ENCODE measurements at regions not wholly inside any gene's neighbourhood (a gene's known extent, or its start where the extent isn't known, plus 50 kb on each side); places are given as distances from the start of the nearest gene placed in this dataset.

- DNase-seq (no peak), ATAC-seq (no peak)
- intact Hi-C loops (cut with DNase I) = no loop called here
- Histone ChIP-seq H3K36me3 (ENCODE audit: insufficient read depth in 1 of 2, low read depth in 1 of 2) (no peaks in the 10 kb centered on the region), H3K9me3 (no peaks in the 10 kb centered on the region), H3K4me1 (no peaks in the 10 kb centered on the region), H3K27me3 (ENCODE audit: insufficient read depth in 3 of 3, low read length in 2 of 3) (peaks cover 0 to 7% (median 0%) of the 10 kb centered on the region in 3 donors), H3K4me3 (no peak overlapping the region), H3K27ac (no peak overlapping the region)
- TF ChIP-seq CTCF (IDR thresholded peaks at IDR 0.05) = no peak
- WGBS, 3 donors = 90 to 98% (median 90%) methylated on average over 3 of the region's 3 CpGs
Measured at GRCh38 chr1:38169121-38169520, 122.5 kb upstream of the POU3F1 start.

- H3K4me1 ChIP-seq = no peaks in the 10 kb centered on the region
- no peaks in the 10 kb centered on the region for H3K36me3 ChIP-seq (ENCODE audit: insufficient read depth in 1 of 2, low read depth in 1 of 2)
- peaks cover 0 to 7% (median 0%) of the 10 kb centered on the region in 3 donors for H3K27me3 ChIP-seq (ENCODE audit: insufficient read depth in 3 of 3, low read length in 2 of 3)
- ATAC-seq (no peak), DNase-seq (no peak)
- TF ChIP-seq CTCF (IDR thresholded peaks at IDR 0.05) = no peak
- H3K4me3 ChIP-seq = no peak overlapping the region
- no peak overlapping the region for H3K27ac ChIP-seq
- whole genome bisulfite sequencing, 3 donors = 85 to 88% (median 86%) methylated on average over 2 of the region's 2 CpGs
- intact Hi-C loops (cut with DNase I) = no loop called here
- H3K9me3 ChIP-seq = no peaks in the 10 kb centered on the region
Measured at GRCh38 chr1:38168365-38168764, 121.8 kb upstream of the POU3F1 start.

- Histone ChIP-seq H3K27me3 (ENCODE audit: insufficient read depth in 3 of 3, low read length in 2 of 3) (peaks cover 0 to 7% (median 0%) of the 10 kb centered on the region in 3 donors), H3K27ac (no peak overlapping the region), H3K9me3 (no peaks in the 10 kb centered on the region), H3K4me3 (no peak overlapping the region), H3K36me3 (ENCODE audit: insufficient read depth in 1 of 2, low read depth in 1 of 2) (no peaks in the 10 kb centered on the region), H3K4me1 (no peaks in the 10 kb centered on the region)
- ATAC-seq (no peak), DNase-seq (no peak)
- 81 to 95% (median 88%) methylated on average over 4 of the region's 4 CpGs for WGBS, 3 donors
- intact Hi-C loops (cut with DNase I) = no loop called here
- TF ChIP-seq CTCF (IDR thresholded peaks at IDR 0.05) = no peak
Measured at GRCh38 chr1:38166461-38166860, 119.9 kb upstream of the POU3F1 start.

- H3K36me3 ChIP-seq (ENCODE audit: insufficient read depth in 1 of 2, low read depth in 1 of 2) = no peaks in the 10 kb centered on the region
- peaks cover 3% of the 10 kb centered on the region for H3K4me1 ChIP-seq
- no peak for TF ChIP-seq CTCF (IDR thresholded peaks at IDR 0.05)
- WGBS, 3 donors = 49 to 63% (median 57%) methylated on average over 12 of the region's 12 CpGs
- ATAC-seq (no peak), DNase-seq (no peak)
- H3K9me3 ChIP-seq = no peaks in the 10 kb centered on the region
- H3K27ac ChIP-seq = no peak overlapping the region
- H3K4me3 ChIP-seq = no peak overlapping the region
- intact Hi-C loops (cut with DNase I) = no loop called here
- H3K27me3 ChIP-seq (ENCODE audit: insufficient read depth in 3 of 3, low read length in 2 of 3) = peaks cover 0 to 3% (median 0%) of the 10 kb centered on the region in 3 donors
Measured at GRCh38 chr1:38153778-38154470, 107.3 kb upstream of the POU3F1 start.

All from psoas muscle (tissue), 7 donors.